NT2/D1 (cell line): ENCODE measurements at regions not wholly inside any gene's neighbourhood (a gene's known extent, or its start where the extent isn't known, plus 50 kb on each side); places are given as distances from the start of the nearest gene placed in this dataset.

Source experiments
- YY1 ChIP-seq: IDR thresholded peaks from 2 replicates; pipeline ENCODE4 v1.6.1; 2011; ENCODE audit not compliant: insufficient read length, insufficient read depth
- ZNF274 ChIP-seq: IDR thresholded peaks from 2 replicates; pipeline ENCODE4 v1.6.1; 2011; ENCODE audit warnings: mild to moderate bottlenecking, low read depth, low read length

DNA sequence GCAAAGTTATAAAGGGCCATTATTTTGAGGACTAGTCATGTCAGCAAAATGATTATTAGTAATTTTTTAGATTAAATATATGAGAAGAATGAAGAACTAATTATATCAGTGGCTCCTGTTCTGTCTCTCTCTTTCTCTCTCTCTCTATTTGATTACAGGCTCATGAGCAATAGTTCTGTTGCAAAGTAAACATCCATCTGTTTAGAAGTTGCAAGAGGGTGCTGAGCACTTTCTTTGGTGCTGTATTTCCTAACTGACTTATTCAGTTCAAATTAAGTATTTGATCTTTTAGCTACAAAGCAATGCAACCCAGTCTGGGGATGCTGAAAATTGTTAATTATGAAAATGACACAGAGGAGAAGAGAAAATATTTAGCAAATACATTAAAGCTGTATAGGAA, 408.1 kb upstream of the UBE2E3 start:
- TF ChIP-seq ZNF274 (no peak), YY1 (no peak)
